ENCODE measurements at regions not wholly inside any gene's neighbourhood (a gene's known extent, or its start where the extent isn't known, plus 50 kb on each side); places are given as distances from the start of the nearest gene placed in this dataset.

- ChIA-PET POLR2A (no interaction called here), CTCF (no interaction called here)
- Histone ChIP-seq H3K27ac (ENCODE audit: low read length) (no peak overlapping the region), H3K27me3 (ENCODE audit: control insufficient read depth, insufficient read depth, low read length) (no peaks in the 10 kb centered on the region), H3K4me1 (ENCODE audit: control insufficient read depth, insufficient read depth, low read length) (no peaks in the 10 kb centered on the region), H3K36me3 (ENCODE audit: control insufficient read depth, insufficient read depth, low read length) (no peaks in the 10 kb centered on the region), H3K9me3 (ENCODE audit: control insufficient read depth, insufficient read depth, low read depth, low read length) (no peaks in the 10 kb centered on the region), H3K4me3 (ENCODE audit: low read depth in 2 of 2, low read length in 2 of 2) (no peak overlapping the region)
- DNase-seq (ENCODE audit: low read depth, low spot score) (no peak), ATAC-seq (no peak)
- BruUV-seq (replicated peaks) = no TSS peak
- TF ChIP-seq REST (IDR thresholded peaks at IDR 0.05; ENCODE audit: insufficient read depth in 1 of 2, low read depth in 2 of 2, low read length in 1 of 2) (no peak), POLR2AphosphoS5 (IDR thresholded peaks at IDR 0.05; ENCODE audit: low read depth, low read length) (no peak), SIN3A (IDR thresholded peaks at IDR 0.05; ENCODE audit: borderline replicate concordance, insufficient read depth, low read depth, low read length) (no peak), TCF7L2 (IDR thresholded peaks at IDR 0.05; ENCODE audit: low read depth, low read length) (no peak), CTCF (IDR thresholded peaks at IDR 0.05) (no peak)
- in situ Hi-C loops (cut with HindIII; ENCODE audit: low pct_unique_long_range_greater_than_20kb, low sequenced_read_pairs) (no loop called here), intact Hi-C loops (cut with micrococcal nuclease; ENCODE audit: unreplicated experiment) (no loop called here)
Measured at GRCh38 chr4:106708464-106708816, 327.7 kb downstream of the DKK2 start.

- ATAC-seq (no peak), DNase-seq (ENCODE audit: low read depth, low spot score) (no peak)
- Histone ChIP-seq H3K27me3 (ENCODE audit: control insufficient read depth, insufficient read depth, low read length) (no peaks in the 10 kb centered on the region), H3K27ac (ENCODE audit: low read length) (no peak overlapping the region), H3K9me3 (ENCODE audit: control insufficient read depth, insufficient read depth, low read depth, low read length) (no peaks in the 10 kb centered on the region), H3K4me1 (ENCODE audit: control insufficient read depth, insufficient read depth, low read length) (no peaks in the 10 kb centered on the region), H3K4me3 (ENCODE audit: low read depth in 2 of 2, low read length in 2 of 2) (no peak overlapping the region), H3K36me3 (ENCODE audit: control insufficient read depth, insufficient read depth, low read length) (no peaks in the 10 kb centered on the region)
- in situ Hi-C loops (cut with HindIII; ENCODE audit: low pct_unique_long_range_greater_than_20kb, low sequenced_read_pairs) = no loop called here
- ChIA-PET POLR2A (no interaction called here), CTCF (no interaction called here)
- BruUV-seq (replicated peaks) = no TSS peak
- TF ChIP-seq SIN3A (IDR thresholded peaks at IDR 0.05; ENCODE audit: borderline replicate concordance, insufficient read depth, low read depth, low read length) (no peak), CTCF (IDR thresholded peaks at IDR 0.05) (no peak), REST (IDR thresholded peaks at IDR 0.05; ENCODE audit: insufficient read depth in 1 of 2, low read depth in 2 of 2, low read length in 1 of 2) (no peak), TCF7L2 (IDR thresholded peaks at IDR 0.05; ENCODE audit: low read depth, low read length) (no peak), POLR2AphosphoS5 (IDR thresholded peaks at IDR 0.05; ENCODE audit: low read depth, low read length) (no peak)
- intact Hi-C loops (cut with micrococcal nuclease; ENCODE audit: unreplicated experiment) = no loop called here
Measured at GRCh38 chr4:106707776-106708463, 328.2 kb downstream of the DKK2 start.

Measured in Panc1 (cell line).